ENCODE measurements at regions not wholly inside any gene's neighbourhood (a gene's known extent, or its start where the extent isn't known, plus 50 kb on each side); places are given as distances from the start of the nearest gene placed in this dataset.
A peak's percentile ranks its signal among the peaks of the same experiment; 100 is the strongest.

DNA sequence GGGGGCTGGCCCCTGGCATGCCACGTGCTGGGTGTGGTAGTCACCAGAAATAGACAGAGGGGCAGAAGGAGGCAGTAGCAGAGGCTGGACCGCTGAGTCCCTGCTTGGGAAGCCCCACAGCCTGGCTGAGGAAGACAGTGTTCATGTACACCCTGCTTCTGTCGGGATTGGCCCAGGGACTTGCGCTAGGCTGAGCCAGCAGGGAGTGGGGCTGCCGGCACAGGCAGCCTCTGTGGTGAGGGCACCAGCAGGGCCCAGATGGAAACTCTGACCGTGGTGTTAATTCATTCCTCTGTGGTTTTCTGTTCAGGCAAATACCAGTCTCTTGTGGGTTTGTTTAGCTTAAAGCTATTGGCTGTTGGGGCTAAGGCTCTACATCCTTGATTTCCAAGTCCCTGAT, 108.6 kb upstream of the RAD23B start:
- DNase-seq, result peak in 1 of 2 donors; percentile 40
- Histone ChIP-seq H3K27ac (no peak overlapping the region), H3K27me3 (no peaks in the 10 kb centered on the region), H3K9me3 (no peaks in the 10 kb centered on the region), H3K36me3 (no peaks in the 10 kb centered on the region), H3K4me1 (no peaks in the 10 kb centered on the region), H3K4me3 (no peak overlapping the region)
- ATAC-seq (ENCODE audit: low FRiP score in 2 of 2), result no peak
- TF ChIP-seq, protein P1, sequence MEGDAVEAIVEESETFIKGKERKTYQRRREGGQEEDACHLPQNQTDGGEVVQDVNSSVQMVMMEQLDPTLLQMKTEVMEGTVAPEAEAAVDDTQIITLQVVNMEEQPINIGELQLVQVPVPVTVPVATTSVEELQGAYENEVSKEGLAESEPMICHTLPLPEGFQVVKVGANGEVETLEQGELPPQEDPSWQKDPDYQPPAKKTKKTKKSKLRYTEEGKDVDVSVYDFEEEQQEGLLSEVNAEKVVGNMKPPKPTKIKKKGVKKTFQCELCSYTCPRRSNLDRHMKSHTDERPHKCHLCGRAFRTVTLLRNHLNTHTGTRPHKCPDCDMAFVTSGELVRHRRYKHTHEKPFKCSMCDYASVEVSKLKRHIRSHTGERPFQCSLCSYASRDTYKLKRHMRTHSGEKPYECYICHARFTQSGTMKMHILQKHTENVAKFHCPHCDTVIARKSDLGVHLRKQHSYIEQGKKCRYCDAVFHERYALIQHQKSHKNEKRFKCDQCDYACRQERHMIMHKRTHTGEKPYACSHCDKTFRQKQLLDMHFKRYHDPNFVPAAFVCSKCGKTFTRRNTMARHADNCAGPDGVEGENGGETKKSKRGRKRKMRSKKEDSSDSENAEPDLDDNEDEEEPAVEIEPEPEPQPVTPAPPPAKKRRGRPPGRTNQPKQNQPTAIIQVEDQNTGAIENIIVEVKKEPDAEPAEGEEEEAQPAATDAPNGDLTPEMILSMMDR (IDR thresholded peaks at IDR 0.05), result no peak
- TF ChIP-seq POLR2A (IDR thresholded peaks at IDR 0.05) (no peak), EP300 (IDR thresholded peaks at IDR 0.05) (no peak), POLR2AphosphoS5 (IDR thresholded peaks at IDR 0.05) (no peak)
- 80 to 88% methylated on average over 1 to 6 of the region's 6 CpGs for WGBS, 2 donors

- H3K36me3 ChIP-seq, result no peaks in the 10 kb centered on the region
- H3K4me1 ChIP-seq, result no peaks in the 10 kb centered on the region
- H3K27me3 ChIP-seq, result no peaks in the 10 kb centered on the region
- DNase-seq (no peak), ATAC-seq (ENCODE audit: low FRiP score in 2 of 2) (no peak)
- H3K4me3 ChIP-seq, result no peak overlapping the region
- H3K27ac ChIP-seq, result no peak overlapping the region
- no peaks in the 10 kb centered on the region for H3K9me3 ChIP-seq
- 64 to 77% methylated on average over 2 to 4 of the region's 4 CpGs for WGBS, 2 donors
- no peak for TF ChIP-seq POLR2AphosphoS5 (IDR thresholded peaks at IDR 0.05)
- TF ChIP-seq POLR2A (IDR thresholded peaks at IDR 0.05), result no peak
- TF ChIP-seq, protein P1 (IDR thresholded peaks at IDR 0.05), result no peak
- no peak for TF ChIP-seq EP300 (IDR thresholded peaks at IDR 0.05)
These were observed 108.0 kb upstream of the RAD23B start for GRCh38 chr9:107175041-107175440.

- Histone ChIP-seq H3K9me3 (no peaks in the 10 kb centered on the region), H3K27ac (no peak overlapping the region), H3K4me1 (no peaks in the 10 kb centered on the region), H3K36me3 (no peaks in the 10 kb centered on the region), H3K4me3 (no peak overlapping the region), H3K27me3 (no peaks in the 10 kb centered on the region)
- WGBS, 2 donors, result 89 to 98% methylated on average over 5 to 7 of the region's 7 CpGs
- ATAC-seq (ENCODE audit: low FRiP score in 2 of 2) (no peak), DNase-seq (no peak)
- no peak for TF ChIP-seq EP300 (IDR thresholded peaks at IDR 0.05)
- no peak for TF ChIP-seq POLR2A (IDR thresholded peaks at IDR 0.05)
- TF ChIP-seq, protein P1 (IDR thresholded peaks at IDR 0.05), result no peak
- no peak for TF ChIP-seq POLR2AphosphoS5 (IDR thresholded peaks at IDR 0.05)
These were observed 107.2 kb upstream of the RAD23B start for GRCh38 chr9:107175816-107176435.

DNA sequence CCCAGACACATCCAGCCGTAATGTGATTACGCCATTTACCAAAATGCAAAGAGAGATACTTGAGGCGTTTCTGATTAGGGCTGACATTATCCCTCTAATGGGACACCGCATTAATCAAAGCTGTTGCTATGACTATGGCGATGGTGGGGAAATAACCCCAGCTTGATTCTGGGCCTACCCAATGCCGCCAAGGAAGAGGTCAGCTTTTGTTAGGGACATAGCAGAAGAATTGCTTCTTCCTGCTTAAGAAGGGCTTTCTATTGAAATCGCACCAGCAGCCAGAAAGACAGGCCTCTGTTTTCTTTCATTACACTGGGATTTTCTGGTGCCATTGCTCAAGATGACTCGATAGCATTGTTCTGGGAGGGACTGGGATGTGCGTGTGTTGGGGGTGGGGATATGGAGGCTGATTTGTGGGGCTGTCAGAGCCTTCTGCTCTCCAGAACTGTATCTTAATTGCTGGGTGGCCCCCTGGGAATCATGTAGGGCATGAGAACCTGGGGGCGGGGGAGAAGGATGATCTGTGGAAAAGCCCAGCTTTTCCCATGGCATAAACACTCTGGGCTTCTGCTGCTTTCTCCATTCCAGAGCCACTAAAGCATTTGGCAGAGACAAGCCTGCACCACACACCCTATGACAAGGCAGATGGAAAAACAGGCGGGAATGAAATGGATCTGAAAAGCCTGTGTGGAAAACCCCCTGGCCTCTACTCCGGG, 106.5 kb upstream of the RAD23B start:
- ATAC-seq (ENCODE audit: low FRiP score in 2 of 2) (peak in 1 of 2 donors; percentile 50), DNase-seq (no peak)
- no peak for TF ChIP-seq EP300 (IDR thresholded peaks at IDR 0.05)
- TF ChIP-seq POLR2AphosphoS5 (IDR thresholded peaks at IDR 0.05), result no peak
- no peak for TF ChIP-seq POLR2A (IDR thresholded peaks at IDR 0.05)
- TF ChIP-seq, protein P1 (IDR thresholded peaks at IDR 0.05), result no peak
- H3K27ac ChIP-seq, result no peak overlapping the region
- H3K4me3 ChIP-seq, result no peak overlapping the region
- no peaks in the 10 kb centered on the region for H3K9me3 ChIP-seq
- no peaks in the 10 kb centered on the region for H3K4me1 ChIP-seq
- no peaks in the 10 kb centered on the region for H3K27me3 ChIP-seq
- WGBS, 2 donors, result 76 to 89% methylated on average over 12 of the region's 12 CpGs
- H3K36me3 ChIP-seq, result no peaks in the 10 kb centered on the region
